ENCODE measurements at regions not wholly inside any gene's neighbourhood (a gene's known extent, or its start where the extent isn't known, plus 50 kb on each side); places are given as distances from the start of the nearest gene placed in this dataset.

GRCh38 chr2:51960841-51961335 lies 929.0 kb upstream of the NRXN1 start:
- no peak for FAIRE-seq

GRCh38 chr2:51960281-51960680 lies 928.3 kb upstream of the NRXN1 start:
- WGBS (ENCODE audit: missing lambda C conversion rate), result 2% methylated on average over 2 of the region's 2 CpGs
- Histone ChIP-seq H3K4me3 (no peak overlapping the region), H3K4me1 (no peaks in the 10 kb centered on the region), H3K27ac (no peak overlapping the region), H3K9me3 (no peaks in the 10 kb centered on the region; the same call in 2 of the 3 replicates), H3K4me2 (no peak overlapping the region)
- no peak for FAIRE-seq
- TF ChIP-seq REST (IDR thresholded peaks at IDR 0.05) (no peak), HOXB13 (CRISPR knock-in tag; IDR thresholded peaks at IDR 0.05; ENCODE audit: low read depth) (no peak), PHF8 (IDR thresholded peaks at IDR 0.05; ENCODE audit: borderline replicate concordance, low read depth) (no peak), POLR2AphosphoS2 (conservative IDR thresholded peaks at IDR 0.05; ENCODE audit: low read length) (no peak), GATA3 (IDR thresholded peaks at IDR 0.05; ENCODE audit: borderline replicate concordance) (no peak), ZNF302 (CRISPR knock-in tag; IDR thresholded peaks at IDR 0.05) (no peak), BHLHE40 (IDR thresholded peaks at IDR 0.05; ENCODE audit: low read depth, low read length) (no peak), CHD2 (IDR thresholded peaks at IDR 0.05; ENCODE audit: low read length, partially characterized antibody) (no peak)
- ATAC-seq, result no peak
- POLR2A ChIA-PET, result no interaction called here
- CTCF ChIA-PET, result no interaction called here
- no peak for DNase-seq (ENCODE audit: low read depth in 1 of 2, low spot score in 1 of 2)

More at GRCh38 chr2:51960841-51961335, 929.0 kb upstream of the NRXN1 start:
- DNase-seq (ENCODE audit: low read depth in 1 of 2, low spot score in 1 of 2), result no peak
- Histone ChIP-seq H3K4me1 (no peaks in the 10 kb centered on the region), H3K9me3 (no peaks in the 10 kb centered on the region; the same call in 2 of the 3 replicates), H3K4me3 (no peak overlapping the region), H3K27ac (no peak overlapping the region), H3K4me2 (no peak overlapping the region)
- ATAC-seq, result no peak
- POLR2A ChIA-PET, result no interaction called here
- CTCF ChIA-PET, result no interaction called here
- WGBS (ENCODE audit: missing lambda C conversion rate), result 5% methylated on average over 3 of the region's 3 CpGs
- TF ChIP-seq PBX3 (IDR thresholded peaks at IDR 0.05) (no peak), RARB (CRISPR knock-in tag; IDR thresholded peaks at IDR 0.05) (no peak), BCL3 (IDR thresholded peaks at IDR 0.05) (no peak), CEBPB (IDR thresholded peaks at IDR 0.05) (no peak), RFX5 (IDR thresholded peaks at IDR 0.05) (no peak), CHD2 (IDR thresholded peaks at IDR 0.05; ENCODE audit: low read length, partially characterized antibody) (no peak), RNF2 (IDR thresholded peaks at IDR 0.05; ENCODE audit: borderline replicate concordance, low read depth) (no peak), HOXA7 (CRISPR knock-in tag; IDR thresholded peaks at IDR 0.05) (no peak)

GRCh38 chr2:51959696-51960095 lies 927.8 kb upstream of the NRXN1 start:
- no peak for DNase-seq (ENCODE audit: low read depth in 1 of 2, low spot score in 1 of 2)
- no peak for ATAC-seq
- TF ChIP-seq CTCF (IDR thresholded peaks at IDR 0.05), result no peak
- TF ChIP-seq JUNB (IDR thresholded peaks at IDR 0.05), result no peak
- TF ChIP-seq ZFP36 (IDR thresholded peaks at IDR 0.05; ENCODE audit: borderline replicate concordance, partially characterized antibody), result no peak
- TF ChIP-seq ESRRA (IDR thresholded peaks at IDR 0.05; ENCODE audit: borderline replicate concordance, low read length), result no peak
- no peak for TF ChIP-seq HOXB13 (CRISPR knock-in tag; IDR thresholded peaks at IDR 0.05; ENCODE audit: low read depth)
- no peak for TF ChIP-seq ELK1 (IDR thresholded peaks at IDR 0.05; ENCODE audit: low read depth, low read length)
- TF ChIP-seq KDM1A (IDR thresholded peaks at IDR 0.05; ENCODE audit: low read depth), result no peak
- no peak for TF ChIP-seq USF2 (IDR thresholded peaks at IDR 0.05)
- no peak for TF ChIP-seq HEYL (CRISPR knock-in tag; IDR thresholded peaks at IDR 0.05)
- TF ChIP-seq HOXB5 (CRISPR knock-in tag; IDR thresholded peaks at IDR 0.05), result no peak
- no peak for TF ChIP-seq RCOR1 (IDR thresholded peaks at IDR 0.05; ENCODE audit: low read depth, low read length)
- Histone ChIP-seq H3K4me2 (no peak overlapping the region), H3K4me3 (no peak overlapping the region), H3K9me3 (peaks cover 5% of the 10 kb centered on the region; the same call in 1 of the 3 replicates), H3K27ac (no peak overlapping the region), H3K4me1 (no peaks in the 10 kb centered on the region)
- 2% methylated on average over 2 of the region's 2 CpGs for WGBS (ENCODE audit: missing lambda C conversion rate)
- FAIRE-seq, result no peak
- POLR2A ChIA-PET, result no interaction called here
- CTCF ChIA-PET, result no interaction called here

All from A549 (cell line).